Muscle layer of colon (tissue), 2 donors: ENCODE measurements at regions not wholly inside any gene's neighbourhood (a gene's known extent, or its start where the extent isn't known, plus 50 kb on each side); places are given as distances from the start of the nearest gene placed in this dataset.

Experiments
- H3K27ac ChIP-seq: one replicate; pipeline ENCODE4 v1.7.0; 2013; ENCODE audit warnings: low read depth, mild to moderate bottlenecking, low read length, moderate library complexity
- H3K27me3 ChIP-seq, 2 donors: one replicate each; pipeline ENCODE4 v1.7.0; 2013; ENCODE audit warnings: low read length in 2 of 2, mild to moderate bottlenecking in 2 of 2; ENCODE audit not compliant: insufficient read depth in 2 of 2, control insufficient read depth in 1 of 2
- H3K36me3 ChIP-seq: one replicate; pipeline ENCODE4 v1.7.0; 2013; ENCODE audit warnings: mild to moderate bottlenecking, low read length; ENCODE audit not compliant: insufficient read depth
- H3K4me1 ChIP-seq: one replicate; pipeline ENCODE4 v1.7.0; 2013; ENCODE audit warnings: mild to moderate bottlenecking, low read length; ENCODE audit not compliant: insufficient read depth
- H3K4me3 ChIP-seq, 2 donors: one replicate each; pipeline ENCODE4 v1.7.0; 2013; ENCODE audit warnings: low read length in 2 of 2, low read depth in 1 of 2, mild to moderate bottlenecking in 1 of 2, moderate library complexity in 1 of 2
- H3K9ac ChIP-seq: one replicate; pipeline ENCODE4 v1.7.0; 2013; ENCODE audit warnings: low read length
- H3K9me3 ChIP-seq: one replicate; pipeline ENCODE4 v1.7.0; 2013; ENCODE audit warnings: mild to moderate bottlenecking, low read length
- donor health status: abdominal sarcoma.
- donor health status: Adenocarcinoma of cecum.

- H3K9ac ChIP-seq, result no peak overlapping the region
- H3K4me3 ChIP-seq, result no peak overlapping the region
- no peaks in the 10 kb centered on the region for H3K9me3 ChIP-seq
- no peaks in the 10 kb centered on the region for H3K27me3 ChIP-seq
- H3K27ac ChIP-seq, result no peak overlapping the region
- no peaks in the 10 kb centered on the region for H3K4me1 ChIP-seq
- no peaks in the 10 kb centered on the region for H3K36me3 ChIP-seq
Measured at GRCh38 chr20:57922706-57923105, 212.9 kb upstream of the PMEPA1 start.

GRCh38 chr20:57922083-57922482 lies 212.3 kb upstream of the PMEPA1 start:
- Histone ChIP-seq H3K4me1 (no peaks in the 10 kb centered on the region), H3K9ac (no peak overlapping the region), H3K4me3 (no peak overlapping the region), H3K36me3 (no peaks in the 10 kb centered on the region), H3K27ac (no peak overlapping the region), H3K9me3 (no peaks in the 10 kb centered on the region), H3K27me3 (no peaks in the 10 kb centered on the region)

DNA sequence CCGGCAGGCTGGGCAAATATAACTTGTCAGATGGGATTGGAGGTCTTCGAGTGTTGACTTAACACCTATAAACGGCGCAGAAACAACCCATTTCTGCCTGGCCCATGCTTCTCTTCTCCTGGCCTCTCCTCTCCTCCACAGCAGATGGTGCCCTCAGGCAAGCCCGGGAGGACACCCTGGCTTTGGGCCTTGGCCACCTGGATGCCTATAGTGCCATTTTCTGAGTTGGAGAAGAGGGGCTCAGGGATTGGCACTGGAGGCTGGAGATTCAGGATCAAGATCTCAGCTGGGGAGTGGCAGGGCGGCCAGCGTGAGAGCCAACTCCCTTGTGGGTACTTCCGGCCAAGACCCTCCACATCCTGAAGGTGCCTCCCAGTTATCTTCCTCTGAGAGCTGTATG lies 211.9 kb upstream of the PMEPA1 start:
- no peaks in the 10 kb centered on the region for H3K9me3 ChIP-seq
- H3K4me3 ChIP-seq, result no peak overlapping the region
- H3K27me3 ChIP-seq, result no peaks in the 10 kb centered on the region
- H3K9ac ChIP-seq, result no peak overlapping the region
- no peaks in the 10 kb centered on the region for H3K4me1 ChIP-seq
- no peaks in the 10 kb centered on the region for H3K36me3 ChIP-seq
- H3K27ac ChIP-seq, result no peak overlapping the region

- no peak overlapping the region for H3K27ac ChIP-seq
- H3K9me3 ChIP-seq, result no peaks in the 10 kb centered on the region
- H3K4me1 ChIP-seq, result no peaks in the 10 kb centered on the region
- no peaks in the 10 kb centered on the region for H3K36me3 ChIP-seq
- no peaks in the 10 kb centered on the region for H3K27me3 ChIP-seq
- H3K9ac ChIP-seq, result no peak overlapping the region
- H3K4me3 ChIP-seq, result no peak overlapping the region
Measured at GRCh38 chr20:57920971-57921370, 211.2 kb upstream of the PMEPA1 start.

GRCh38 chr20:57919049-57919448 lies 209.2 kb upstream of the PMEPA1 start:
- no peak overlapping the region for H3K27ac ChIP-seq
- H3K9ac ChIP-seq, result no peak overlapping the region
- no peaks in the 10 kb centered on the region for H3K36me3 ChIP-seq
- no peaks in the 10 kb centered on the region for H3K27me3 ChIP-seq
- no peak overlapping the region for H3K4me3 ChIP-seq
- no peaks in the 10 kb centered on the region for H3K4me1 ChIP-seq
- no peaks in the 10 kb centered on the region for H3K9me3 ChIP-seq

DNA sequence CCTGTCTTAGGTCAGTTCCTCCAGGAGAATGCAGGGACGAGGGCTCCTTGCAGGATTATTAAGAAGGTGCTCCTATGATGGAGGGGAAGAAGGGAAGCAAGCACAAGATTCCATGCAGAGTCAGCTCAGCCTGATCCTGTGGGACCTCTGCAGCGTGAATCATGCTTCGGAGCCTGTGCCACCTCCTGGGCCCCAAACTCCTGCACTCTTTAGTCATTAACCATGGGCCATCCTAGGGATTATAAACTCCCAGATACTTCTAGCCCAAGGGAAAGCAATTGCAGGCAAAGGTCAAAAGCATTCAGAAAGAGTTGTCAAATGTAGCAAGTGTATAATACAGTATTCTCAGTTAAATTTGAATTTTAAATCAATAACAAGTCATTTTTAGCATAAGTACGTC lies 208.7 kb upstream of the PMEPA1 start:
- Histone ChIP-seq H3K27ac (no peak overlapping the region), H3K4me1 (no peaks in the 10 kb centered on the region), H3K9me3 (no peaks in the 10 kb centered on the region), H3K4me3 (no peak overlapping the region), H3K9ac (no peak overlapping the region), H3K27me3 (no peaks in the 10 kb centered on the region), H3K36me3 (no peaks in the 10 kb centered on the region)

GRCh38 chr20:57914205-57914604 lies 204.4 kb upstream of the PMEPA1 start:
- Histone ChIP-seq H3K9me3 (no peaks in the 10 kb centered on the region), H3K36me3 (no peaks in the 10 kb centered on the region), H3K4me1 (no peaks in the 10 kb centered on the region), H3K4me3 (no peak overlapping the region), H3K9ac (no peak overlapping the region), H3K27ac (no peak overlapping the region), H3K27me3 (no peaks in the 10 kb centered on the region)

DNA sequence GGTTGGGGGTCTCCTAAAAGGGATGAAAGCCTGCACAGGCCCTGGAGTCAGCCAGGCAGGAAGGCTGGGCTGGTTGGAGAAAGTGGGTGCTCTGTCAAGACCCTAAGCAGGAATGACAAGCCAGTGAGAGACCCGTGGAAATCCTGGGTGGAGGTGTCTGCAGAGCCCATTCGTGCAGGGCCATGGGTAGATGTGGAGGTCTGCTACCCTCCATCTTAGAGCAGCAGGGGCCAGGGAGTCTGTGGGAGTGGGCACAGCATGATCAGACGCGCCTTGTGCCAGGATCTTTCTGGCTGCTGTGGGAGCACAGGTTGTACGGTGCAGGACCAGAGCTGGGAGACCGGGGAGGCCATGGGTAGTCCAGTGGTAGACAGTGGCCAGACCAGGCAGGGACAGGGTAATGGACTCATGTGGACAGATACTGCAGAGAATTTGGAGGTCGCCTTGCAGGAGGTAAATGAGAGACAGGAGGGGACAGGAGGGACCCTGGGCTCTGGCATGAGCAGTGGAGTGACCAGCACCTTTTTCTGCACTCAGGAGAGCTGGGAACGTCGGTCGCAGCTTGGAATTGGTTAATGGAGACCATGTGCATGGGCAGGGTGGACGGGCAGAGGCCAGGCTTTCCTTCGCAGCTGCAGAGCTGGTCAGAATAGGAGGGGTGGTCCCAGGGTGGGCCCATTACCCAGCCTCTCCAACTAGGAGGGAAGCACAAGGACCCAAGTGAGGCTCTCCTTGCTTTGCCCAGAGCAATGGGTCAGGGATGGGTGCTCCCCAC lies 203.5 kb upstream of the PMEPA1 start:
- Histone ChIP-seq H3K27ac (no peak overlapping the region), H3K27me3 (no peaks in the 10 kb centered on the region), H3K4me3 (no peak overlapping the region), H3K9me3 (no peaks in the 10 kb centered on the region), H3K4me1 (no peaks in the 10 kb centered on the region), H3K36me3 (no peaks in the 10 kb centered on the region), H3K9ac (no peak overlapping the region)

DNA sequence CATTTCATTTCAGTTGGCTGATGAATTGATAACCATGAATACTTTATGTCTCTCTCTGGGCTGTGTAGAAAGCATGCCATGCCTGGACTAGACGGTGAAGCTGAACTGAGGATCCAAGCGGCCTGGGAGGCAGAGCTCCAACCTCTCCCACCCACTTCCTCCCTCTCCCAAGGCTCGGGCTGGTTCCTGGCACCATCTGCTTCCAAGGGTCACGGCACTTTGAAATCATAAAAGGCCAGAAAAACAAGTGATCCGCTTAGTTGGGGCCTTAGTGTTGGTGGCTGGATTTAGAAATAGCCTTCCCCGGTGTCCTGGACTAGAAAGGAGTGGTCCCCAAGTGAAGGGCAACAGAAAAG lies 202.4 kb upstream of the PMEPA1 start:
- H3K9ac ChIP-seq, result no peak overlapping the region
- H3K27ac ChIP-seq, result no peak overlapping the region
- H3K27me3 ChIP-seq, result no peaks in the 10 kb centered on the region
- H3K36me3 ChIP-seq, result no peaks in the 10 kb centered on the region
- no peak overlapping the region for H3K4me3 ChIP-seq
- H3K4me1 ChIP-seq, result no peaks in the 10 kb centered on the region
- no peaks in the 10 kb centered on the region for H3K9me3 ChIP-seq

- H3K9me3 ChIP-seq, result no peaks in the 10 kb centered on the region
- H3K27ac ChIP-seq, result no peak overlapping the region
- no peaks in the 10 kb centered on the region for H3K4me1 ChIP-seq
- H3K27me3 ChIP-seq, result no peaks in the 10 kb centered on the region
- no peak overlapping the region for H3K4me3 ChIP-seq
- no peak overlapping the region for H3K9ac ChIP-seq
- no peaks in the 10 kb centered on the region for H3K36me3 ChIP-seq
Measured at GRCh38 chr20:57911512-57912226, 201.9 kb upstream of the PMEPA1 start.

DNA sequence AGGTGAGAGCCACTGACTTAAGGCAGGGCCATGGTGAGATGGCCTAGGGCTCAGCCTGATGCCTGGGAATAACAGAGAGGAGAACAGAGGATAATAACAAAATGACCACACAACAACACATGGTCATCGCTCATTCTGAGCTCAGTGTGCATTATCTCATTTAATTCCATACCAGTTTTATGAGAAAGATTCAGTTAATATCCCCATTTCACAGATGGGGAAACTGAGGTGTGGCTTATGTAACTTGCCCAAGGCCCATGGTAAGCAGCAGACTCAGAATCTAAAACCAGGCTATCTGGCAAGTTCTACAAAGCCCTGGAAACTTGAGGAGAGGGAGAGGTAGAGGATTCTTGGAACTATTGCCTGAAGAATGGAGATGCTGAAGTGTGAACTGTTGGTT lies 200.9 kb upstream of the PMEPA1 start:
- no peaks in the 10 kb centered on the region for H3K9me3 ChIP-seq
- H3K27ac ChIP-seq, result no peak overlapping the region
- no peaks in the 10 kb centered on the region for H3K27me3 ChIP-seq
- H3K4me3 ChIP-seq, result no peak overlapping the region
- H3K36me3 ChIP-seq, result no peaks in the 10 kb centered on the region
- H3K4me1 ChIP-seq, result no peaks in the 10 kb centered on the region
- no peak overlapping the region for H3K9ac ChIP-seq
